ENCODE measurements at regions not wholly inside any gene's neighbourhood (a gene's known extent, or its start where the extent isn't known, plus 50 kb on each side); places are given as distances from the start of the nearest gene placed in this dataset.

GRCh38 chr14:55942826-55943225 lies 175.4 kb upstream of the PELI2 start:
- no peak overlapping the region for H3K27ac Mint-ChIP-seq (ENCODE audit: unreplicated experiment)
- H3K36me3 Mint-ChIP-seq (ENCODE audit: insufficient read depth, unreplicated experiment) = no peaks in the 10 kb centered on the region
- DNase-seq = no peak
- H3K4me3 Mint-ChIP-seq (ENCODE audit: unreplicated experiment) = no peak overlapping the region
- intact Hi-C loops (cut with micrococcal nuclease; ENCODE audit: unreplicated experiment) = no loop called here
- Histone ChIP-seq H3K36me3 (ENCODE audit: control insufficient read depth, insufficient read depth, low read length) (no peaks in the 10 kb centered on the region), H3K27me3 (replicated peaks; ENCODE audit: control insufficient read depth, insufficient read depth, low read length) (no peaks in the 10 kb centered on the region; the same call in 1 of the 2 replicates), H3K4me3 (ENCODE audit: low read depth, low read length) (no peak overlapping the region), H3K4me1 (no peaks in the 10 kb centered on the region), H3K9me3 (no peaks in the 10 kb centered on the region)
- no TSS peak for BruUV-seq (replicated peaks)
- H3K9me3 Mint-ChIP-seq (ENCODE audit: unreplicated experiment) = no peaks in the 10 kb centered on the region
- ChIA-PET CTCF (no interaction called here), POLR2A (no interaction called here)
- H3K27me3 Mint-ChIP-seq (ENCODE audit: insufficient read depth, unreplicated experiment) = no peaks in the 10 kb centered on the region
- H3K4me1 Mint-ChIP-seq (ENCODE audit: low read depth, unreplicated experiment) = no peaks in the 10 kb centered on the region
- no peak for TF ChIP-seq CTCF (IDR thresholded peaks at IDR 0.05; ENCODE audit: insufficient read depth in 1 of 2, low read depth in 1 of 2, low read length in 1 of 2, severe bottlenecking in 1 of 2, unreplicated experiment in 1 of 2)

GRCh38 chr14:55944757-55945156 lies 173.5 kb upstream of the PELI2 start:
- no TSS peak for BruUV-seq (replicated peaks)
- no peaks in the 10 kb centered on the region for H3K4me1 ChIP-seq
- H3K27me3 Mint-ChIP-seq (ENCODE audit: insufficient read depth, unreplicated experiment) = no peaks in the 10 kb centered on the region

GRCh38 chr14:55946231-55946630 lies 172.0 kb upstream of the PELI2 start:
- no peaks in the 10 kb centered on the region for H3K9me3 Mint-ChIP-seq (ENCODE audit: unreplicated experiment)
- no peaks in the 10 kb centered on the region for H3K4me1 Mint-ChIP-seq (ENCODE audit: low read depth, unreplicated experiment)
- TF ChIP-seq CTCF (IDR thresholded peaks at IDR 0.05; ENCODE audit: insufficient read depth in 1 of 2, low read depth in 1 of 2, low read length in 1 of 2, severe bottlenecking in 1 of 2, unreplicated experiment in 1 of 2) = no peak
- no peaks in the 10 kb centered on the region; the same call in 1 of the 2 replicates for H3K27me3 ChIP-seq (replicated peaks; ENCODE audit: control insufficient read depth, insufficient read depth, low read length)
- POLR2A ChIA-PET = no interaction called here
- H3K4me1 ChIP-seq = no peaks in the 10 kb centered on the region
- no peaks in the 10 kb centered on the region for H3K27me3 Mint-ChIP-seq (ENCODE audit: insufficient read depth, unreplicated experiment)
- H3K36me3 Mint-ChIP-seq (ENCODE audit: insufficient read depth, unreplicated experiment) = no peaks in the 10 kb centered on the region
- no peak overlapping the region for H3K4me3 Mint-ChIP-seq (ENCODE audit: unreplicated experiment)
- no peaks in the 10 kb centered on the region for H3K36me3 ChIP-seq (ENCODE audit: control insufficient read depth, insufficient read depth, low read length)
- H3K4me3 ChIP-seq (ENCODE audit: low read depth, low read length) = no peak overlapping the region
- no TSS peak for BruUV-seq (replicated peaks)
- H3K9me3 ChIP-seq = peaks cover 5% of the 10 kb centered on the region; the same call in 1 of the 2 replicates
- CTCF ChIA-PET = no interaction called here
- no peak for DNase-seq
- no peak overlapping the region for H3K27ac Mint-ChIP-seq (ENCODE audit: unreplicated experiment)
- intact Hi-C loops (cut with micrococcal nuclease; ENCODE audit: unreplicated experiment) = no loop called here

More at GRCh38 chr14:55944757-55945156, 173.5 kb upstream of the PELI2 start:
- peaks cover 2% of the 10 kb centered on the region; the same call in 1 of the 2 replicates for H3K9me3 ChIP-seq
- no peaks in the 10 kb centered on the region for H3K4me1 Mint-ChIP-seq (ENCODE audit: low read depth, unreplicated experiment)
- POLR2A ChIA-PET = no interaction called here
- H3K36me3 ChIP-seq (ENCODE audit: control insufficient read depth, insufficient read depth, low read length) = no peaks in the 10 kb centered on the region
- TF ChIP-seq CTCF (IDR thresholded peaks at IDR 0.05; ENCODE audit: insufficient read depth in 1 of 2, low read depth in 1 of 2, low read length in 1 of 2, severe bottlenecking in 1 of 2, unreplicated experiment in 1 of 2) = no peak
- intact Hi-C loops (cut with micrococcal nuclease; ENCODE audit: unreplicated experiment) = no loop called here
- H3K27ac Mint-ChIP-seq (ENCODE audit: unreplicated experiment) = no peak overlapping the region
- no peaks in the 10 kb centered on the region for H3K9me3 Mint-ChIP-seq (ENCODE audit: unreplicated experiment)
- no peaks in the 10 kb centered on the region; the same call in 1 of the 2 replicates for H3K27me3 ChIP-seq (replicated peaks; ENCODE audit: control insufficient read depth, insufficient read depth, low read length)
- no peak for DNase-seq
- H3K4me3 ChIP-seq (ENCODE audit: low read depth, low read length) = no peak overlapping the region
- no peak overlapping the region for H3K4me3 Mint-ChIP-seq (ENCODE audit: unreplicated experiment)
- no peaks in the 10 kb centered on the region for H3K36me3 Mint-ChIP-seq (ENCODE audit: insufficient read depth, unreplicated experiment)
- CTCF ChIA-PET = no interaction called here
